ENCODE measurements at regions not wholly inside any gene's neighbourhood (a gene's known extent, or its start where the extent isn't known, plus 50 kb on each side); places are given as distances from the start of the nearest gene placed in this dataset.

DNA sequence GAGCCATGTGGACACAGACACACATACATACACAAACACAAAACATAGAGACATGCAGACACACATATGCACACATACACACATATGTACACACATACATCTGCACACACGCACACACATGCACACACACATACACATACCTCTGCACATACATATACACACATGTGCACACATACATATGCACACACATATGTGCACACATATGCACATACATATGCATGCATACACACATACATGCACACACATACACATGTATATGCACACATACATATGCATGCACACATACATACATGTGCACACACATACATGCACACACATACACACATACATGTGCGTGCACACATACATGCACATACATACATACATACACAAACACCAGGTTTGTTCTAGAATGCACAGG lies 236.3 kb upstream of the FOXK1 start:
- TF ChIP-seq, protein P1, sequence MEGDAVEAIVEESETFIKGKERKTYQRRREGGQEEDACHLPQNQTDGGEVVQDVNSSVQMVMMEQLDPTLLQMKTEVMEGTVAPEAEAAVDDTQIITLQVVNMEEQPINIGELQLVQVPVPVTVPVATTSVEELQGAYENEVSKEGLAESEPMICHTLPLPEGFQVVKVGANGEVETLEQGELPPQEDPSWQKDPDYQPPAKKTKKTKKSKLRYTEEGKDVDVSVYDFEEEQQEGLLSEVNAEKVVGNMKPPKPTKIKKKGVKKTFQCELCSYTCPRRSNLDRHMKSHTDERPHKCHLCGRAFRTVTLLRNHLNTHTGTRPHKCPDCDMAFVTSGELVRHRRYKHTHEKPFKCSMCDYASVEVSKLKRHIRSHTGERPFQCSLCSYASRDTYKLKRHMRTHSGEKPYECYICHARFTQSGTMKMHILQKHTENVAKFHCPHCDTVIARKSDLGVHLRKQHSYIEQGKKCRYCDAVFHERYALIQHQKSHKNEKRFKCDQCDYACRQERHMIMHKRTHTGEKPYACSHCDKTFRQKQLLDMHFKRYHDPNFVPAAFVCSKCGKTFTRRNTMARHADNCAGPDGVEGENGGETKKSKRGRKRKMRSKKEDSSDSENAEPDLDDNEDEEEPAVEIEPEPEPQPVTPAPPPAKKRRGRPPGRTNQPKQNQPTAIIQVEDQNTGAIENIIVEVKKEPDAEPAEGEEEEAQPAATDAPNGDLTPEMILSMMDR (IDR thresholded peaks at IDR 0.05; ENCODE audit: insufficient read depth, low read length), result no peak
- no peak for TF ChIP-seq POLR2AphosphoS5 (IDR thresholded peaks at IDR 0.05; ENCODE audit: low read depth)
- no peak for TF ChIP-seq GABPA (IDR thresholded peaks at IDR 0.05; ENCODE audit: low read depth)
- TF ChIP-seq, protein P2, sequence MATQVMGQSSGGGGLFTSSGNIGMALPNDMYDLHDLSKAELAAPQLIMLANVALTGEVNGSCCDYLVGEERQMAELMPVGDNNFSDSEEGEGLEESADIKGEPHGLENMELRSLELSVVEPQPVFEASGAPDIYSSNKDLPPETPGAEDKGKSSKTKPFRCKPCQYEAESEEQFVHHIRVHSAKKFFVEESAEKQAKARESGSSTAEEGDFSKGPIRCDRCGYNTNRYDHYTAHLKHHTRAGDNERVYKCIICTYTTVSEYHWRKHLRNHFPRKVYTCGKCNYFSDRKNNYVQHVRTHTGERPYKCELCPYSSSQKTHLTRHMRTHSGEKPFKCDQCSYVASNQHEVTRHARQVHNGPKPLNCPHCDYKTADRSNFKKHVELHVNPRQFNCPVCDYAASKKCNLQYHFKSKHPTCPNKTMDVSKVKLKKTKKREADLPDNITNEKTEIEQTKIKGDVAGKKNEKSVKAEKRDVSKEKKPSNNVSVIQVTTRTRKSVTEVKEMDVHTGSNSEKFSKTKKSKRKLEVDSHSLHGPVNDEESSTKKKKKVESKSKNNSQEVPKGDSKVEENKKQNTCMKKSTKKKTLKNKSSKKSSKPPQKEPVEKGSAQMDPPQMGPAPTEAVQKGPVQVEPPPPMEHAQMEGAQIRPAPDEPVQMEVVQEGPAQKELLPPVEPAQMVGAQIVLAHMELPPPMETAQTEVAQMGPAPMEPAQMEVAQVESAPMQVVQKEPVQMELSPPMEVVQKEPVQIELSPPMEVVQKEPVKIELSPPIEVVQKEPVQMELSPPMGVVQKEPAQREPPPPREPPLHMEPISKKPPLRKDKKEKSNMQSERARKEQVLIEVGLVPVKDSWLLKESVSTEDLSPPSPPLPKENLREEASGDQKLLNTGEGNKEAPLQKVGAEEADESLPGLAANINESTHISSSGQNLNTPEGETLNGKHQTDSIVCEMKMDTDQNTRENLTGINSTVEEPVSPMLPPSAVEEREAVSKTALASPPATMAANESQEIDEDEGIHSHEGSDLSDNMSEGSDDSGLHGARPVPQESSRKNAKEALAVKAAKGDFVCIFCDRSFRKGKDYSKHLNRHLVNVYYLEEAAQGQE (IDR thresholded peaks at IDR 0.05; ENCODE audit: insufficient replicate concordance, low read depth), result no peak
